ENCODE measurements at regions not wholly inside any gene's neighbourhood (a gene's known extent, or its start where the extent isn't known, plus 50 kb on each side); places are given as distances from the start of the nearest gene placed in this dataset.

DNA sequence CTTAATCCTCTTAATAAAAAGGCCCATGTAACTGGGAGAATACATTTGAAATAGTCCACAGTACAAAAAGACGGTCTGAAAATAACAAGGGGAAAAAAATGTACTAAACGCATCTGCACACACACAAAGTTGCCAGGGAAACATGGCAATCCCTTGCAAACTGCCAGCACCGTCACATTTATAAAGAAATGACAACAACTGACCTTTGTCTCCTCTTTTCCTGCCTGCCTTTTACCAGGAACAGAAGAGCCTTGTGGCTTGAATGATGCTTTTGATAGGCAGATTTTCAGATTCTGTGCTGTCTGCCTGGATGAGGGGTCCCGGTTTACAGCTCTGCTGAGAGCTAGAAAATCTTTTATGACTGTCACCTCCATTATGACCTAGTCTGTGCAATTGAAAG is 308.6 kb upstream of the ZFP64 start:
- CTCF ChIA-PET (ENCODE audit: low intra/inter-chr PET ratio, low total read pairs), result no interaction called here
- in situ Hi-C loops (cut with HindIII; ENCODE audit: extremely low pct_ligation_motif_present, low pct_unique_long_range_greater_than_20kb), result no loop called here
- Histone ChIP-seq H3K4me3 (replicated peaks in 1 of 3; ENCODE audit: insufficient read depth in 1 of 3, low read depth in 2 of 3, low read length in 3 of 3) (no peak overlapping the region), H3K4me2 (ENCODE audit: low read depth, low read length) (no peak overlapping the region), H4K20me1 (ENCODE audit: insufficient read depth, low read length) (no peaks in the 10 kb centered on the region), H3K27me3 (ENCODE audit: control insufficient read depth in 1 of 2, insufficient read depth in 2 of 2, low read length in 2 of 2) (no peaks in the 10 kb centered on the region), H3K9me3 (ENCODE audit: low read length) (peaks cover 16% of the 10 kb centered on the region; the same call in 1 of the 2 replicates), H3K36me3 (replicated peaks in 1 of 2; ENCODE audit: control insufficient read depth in 1 of 2, insufficient read depth in 2 of 2, low read length in 2 of 2) (no peaks in the 10 kb centered on the region), H3K4me1 (ENCODE audit: insufficient read depth, low read length) (no peaks in the 10 kb centered on the region), H2AFZ (ENCODE audit: low read length) (no peak overlapping the region), H3K27ac (ENCODE audit: extremely low read length, insufficient read depth, low read length) (no peak overlapping the region), H3K9ac (ENCODE audit: insufficient read depth, low read depth, low read length) (no peak overlapping the region), H3K79me2 (ENCODE audit: insufficient read depth, low read length) (no peaks in the 10 kb centered on the region)
- BruUV-seq (replicated peaks), result no TSS peak
- ATAC-seq (no peak), FAIRE-seq (no peak), DNase-seq (ENCODE audit: low spot score) (no peak)
- TF ChIP-seq ZFP36L2 (CRISPR knock-in tag; IDR thresholded peaks at IDR 0.05) (no peak), ATRX (CRISPR knock-in tag; IDR thresholded peaks at IDR 0.05; ENCODE audit: borderline replicate concordance) (no peak), SPEN (CRISPR knock-in tag; IDR thresholded peaks at IDR 0.05; ENCODE audit: low read depth) (no peak), EZH2 (conservative IDR thresholded peaks at IDR 0.05; ENCODE audit: low read depth, low read length) (no peak), KLF6 (CRISPR knock-in tag; IDR thresholded peaks at IDR 0.05) (no peak), ZNF235 (CRISPR knock-in tag; IDR thresholded peaks at IDR 0.05; ENCODE audit: borderline replicate concordance) (no peak), FOXO1 (CRISPR knock-in tag; IDR thresholded peaks at IDR 0.05) (no peak), NR2C2 (CRISPR knock-in tag; IDR thresholded peaks at IDR 0.05; ENCODE audit: borderline replicate concordance) (no peak), SRF (IDR thresholded peaks at IDR 0.05; ENCODE audit: low read depth, low read length) (no peak), ZNF34 (CRISPR knock-in tag; IDR thresholded peaks at IDR 0.05; ENCODE audit: borderline replicate concordance) (no peak), ZNF7 (CRISPR knock-in tag; IDR thresholded peaks at IDR 0.05) (no peak), ZNF713 (CRISPR knock-in tag; IDR thresholded peaks at IDR 0.05) (no peak), RBAK (CRISPR knock-in tag; IDR thresholded peaks at IDR 0.05) (no peak), NR1H2 (CRISPR knock-in tag; IDR thresholded peaks at IDR 0.05; ENCODE audit: borderline replicate concordance, low read depth) (no peak)
- TF ChIP-seq, protein P1, sequence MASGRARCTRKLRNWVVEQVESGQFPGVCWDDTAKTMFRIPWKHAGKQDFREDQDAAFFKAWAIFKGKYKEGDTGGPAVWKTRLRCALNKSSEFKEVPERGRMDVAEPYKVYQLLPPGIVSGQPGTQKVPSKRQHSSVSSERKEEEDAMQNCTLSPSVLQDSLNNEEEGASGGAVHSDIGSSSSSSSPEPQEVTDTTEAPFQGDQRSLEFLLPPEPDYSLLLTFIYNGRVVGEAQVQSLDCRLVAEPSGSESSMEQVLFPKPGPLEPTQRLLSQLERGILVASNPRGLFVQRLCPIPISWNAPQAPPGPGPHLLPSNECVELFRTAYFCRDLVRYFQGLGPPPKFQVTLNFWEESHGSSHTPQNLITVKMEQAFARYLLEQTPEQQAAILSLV (CRISPR knock-in tag; IDR thresholded peaks at IDR 0.05; ENCODE audit: borderline replicate concordance), result no peak
- TF ChIP-seq, protein P2, sequence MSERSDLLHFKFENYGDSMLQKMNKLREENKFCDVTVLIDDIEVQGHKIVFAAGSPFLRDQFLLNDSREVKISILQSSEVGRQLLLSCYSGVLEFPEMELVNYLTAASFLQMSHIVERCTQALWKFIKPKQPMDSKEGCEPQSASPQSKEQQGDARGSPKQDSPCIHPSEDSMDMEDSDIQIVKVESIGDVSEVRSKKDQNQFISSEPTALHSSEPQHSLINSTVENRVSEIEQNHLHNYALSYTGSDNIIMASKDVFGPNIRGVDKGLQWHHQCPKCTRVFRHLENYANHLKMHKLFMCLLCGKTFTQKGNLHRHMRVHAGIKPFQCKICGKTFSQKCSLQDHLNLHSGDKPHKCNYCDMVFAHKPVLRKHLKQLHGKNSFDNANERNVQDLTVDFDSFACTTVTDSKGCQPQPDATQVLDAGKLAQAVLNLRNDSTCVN (CRISPR knock-in tag; IDR thresholded peaks at IDR 0.05; ENCODE audit: borderline replicate concordance), result no peak
- intact Hi-C loops (cut with micrococcal nuclease; ENCODE audit: unreplicated experiment), result no loop called here
- POLR2A ChIA-PET, result no interaction called here
- WGBS (ENCODE audit: low lambda C conversion rate), result 3% methylated on average over 4 of the region's 4 CpGs
